PC-9 (cell line): ENCODE measurements at regions not wholly inside any gene's neighbourhood (a gene's known extent, or its start where the extent isn't known, plus 50 kb on each side); places are given as distances from the start of the nearest gene placed in this dataset.

ENCODE experiments used
- EZH2 ChIP-seq: fragments of 200-600 bp; sonication (generic); IDR thresholded peaks from 2 replicates; pipeline ENCODE4 v1.8.0; 2017; ENCODE audit warnings: antibody characterized with exemption, low read depth
- TF ChIP-seq, protein P1 (sequence below): fragments of 200-600 bp; sonication (generic); conservative IDR thresholded peaks from 2 replicates; pipeline ENCODE4 v1.6.1; 2017; ENCODE audit warnings: mixed run types, antibody characterized with exemption, mild to moderate bottlenecking, moderate library complexity

DNA sequence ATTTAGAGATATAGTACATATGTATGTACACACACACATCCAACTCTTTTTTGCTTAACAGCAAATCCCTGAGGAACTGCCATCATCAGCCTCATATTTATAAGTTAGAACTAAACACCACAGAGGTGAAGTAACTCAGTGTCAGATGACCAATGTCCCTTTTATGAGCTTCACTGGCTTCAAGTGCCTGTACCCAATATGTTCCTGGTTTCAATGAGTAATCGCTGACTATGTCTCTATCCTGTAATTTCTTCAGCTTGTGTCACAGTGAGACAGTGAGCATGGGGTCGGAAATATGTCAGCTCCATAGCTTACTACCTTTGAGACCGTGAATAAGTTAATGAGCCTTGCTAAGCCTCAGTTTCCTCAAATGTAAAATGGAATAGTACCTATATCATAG, 136.2 kb upstream of the RASGEF1B start:
- no peak for TF ChIP-seq EZH2
- TF ChIP-seq, protein P1, sequence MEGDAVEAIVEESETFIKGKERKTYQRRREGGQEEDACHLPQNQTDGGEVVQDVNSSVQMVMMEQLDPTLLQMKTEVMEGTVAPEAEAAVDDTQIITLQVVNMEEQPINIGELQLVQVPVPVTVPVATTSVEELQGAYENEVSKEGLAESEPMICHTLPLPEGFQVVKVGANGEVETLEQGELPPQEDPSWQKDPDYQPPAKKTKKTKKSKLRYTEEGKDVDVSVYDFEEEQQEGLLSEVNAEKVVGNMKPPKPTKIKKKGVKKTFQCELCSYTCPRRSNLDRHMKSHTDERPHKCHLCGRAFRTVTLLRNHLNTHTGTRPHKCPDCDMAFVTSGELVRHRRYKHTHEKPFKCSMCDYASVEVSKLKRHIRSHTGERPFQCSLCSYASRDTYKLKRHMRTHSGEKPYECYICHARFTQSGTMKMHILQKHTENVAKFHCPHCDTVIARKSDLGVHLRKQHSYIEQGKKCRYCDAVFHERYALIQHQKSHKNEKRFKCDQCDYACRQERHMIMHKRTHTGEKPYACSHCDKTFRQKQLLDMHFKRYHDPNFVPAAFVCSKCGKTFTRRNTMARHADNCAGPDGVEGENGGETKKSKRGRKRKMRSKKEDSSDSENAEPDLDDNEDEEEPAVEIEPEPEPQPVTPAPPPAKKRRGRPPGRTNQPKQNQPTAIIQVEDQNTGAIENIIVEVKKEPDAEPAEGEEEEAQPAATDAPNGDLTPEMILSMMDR, result no peak
